SH-SY5Y (cell line): ENCODE measurements at regions not wholly inside any gene's neighbourhood (a gene's known extent, or its start where the extent isn't known, plus 50 kb on each side); places are given as distances from the start of the nearest gene placed in this dataset.

Experiments
- GATA2 ChIP-seq: IDR thresholded peaks from 2 replicates; pipeline ENCODE4 v1.6.1; 2011; ENCODE audit warnings: mild to moderate bottlenecking, low read depth, low read length
- GATA3 ChIP-seq: IDR thresholded peaks from 2 replicates; pipeline ENCODE4 v1.6.1; 2011; ENCODE audit warnings: low read depth, mild to moderate bottlenecking, low read length, moderate library complexity

GRCh38 chr3:177842743-177843734 is 645.8 kb upstream of the TBL1XR1 start:
- TF ChIP-seq GATA2 (no peak), GATA3 (no peak)
